ENCODE measurements at regions not wholly inside any gene's neighbourhood (a gene's known extent, or its start where the extent isn't known, plus 50 kb on each side); places are given as distances from the start of the nearest gene placed in this dataset.
A peak's percentile ranks its signal among the peaks of the same experiment; 100 is the strongest.
"Not testable (repeated sequence)": the region's sequence is repeated elsewhere in the genome, so short reads cannot be mapped to it uniquely, and the experiment has no call there.

- no peak for ATAC-seq (ENCODE audit: low read depth)
- H3K27me3 Mint-ChIP-seq, result no peaks in the 10 kb centered on the region
- H3K4me1 Mint-ChIP-seq, result no peaks in the 10 kb centered on the region
- POLR2A ChIA-PET, result no interaction called here
- peaks cover 5% of the 10 kb centered on the region for H3K9me3 Mint-ChIP-seq
- H3K27ac Mint-ChIP-seq, result no peak overlapping the region
- no peak overlapping the region for H3K4me3 Mint-ChIP-seq
- no peak for DNase-seq
- no peaks in the 10 kb centered on the region for H3K36me3 Mint-ChIP-seq
These were observed 972.5 kb downstream of the GBE1 start for GRCh38 chr3:80788914-80789313.

- POLR2A ChIA-PET, result no interaction called here
- ATAC-seq (ENCODE audit: low read depth), result no peak
- Mint-ChIP-seq H3K4me1 (no peaks in the 10 kb centered on the region), H3K27ac (no peak overlapping the region), H3K4me3 (no peak overlapping the region), H3K27me3 (no peaks in the 10 kb centered on the region), H3K9me3 (peaks cover 1% of the 10 kb centered on the region), H3K36me3 (no peaks in the 10 kb centered on the region)
- no peak for DNase-seq
These were observed 975.6 kb downstream of the GBE1 start for GRCh38 chr3:80785875-80786274.

GRCh38 chr3:80785475-80785874 is 976.0 kb downstream of the GBE1 start:
- POLR2A ChIA-PET, result no interaction called here
- Mint-ChIP-seq H3K4me1 (no peaks in the 10 kb centered on the region), H3K27ac (no peak overlapping the region), H3K27me3 (no peaks in the 10 kb centered on the region), H3K36me3 (no peaks in the 10 kb centered on the region), H3K4me3 (no peak overlapping the region), H3K9me3 (peaks cover 1% of the 10 kb centered on the region)
- ATAC-seq (ENCODE audit: low read depth), result no peak
- no peak for DNase-seq

GRCh38 chr3:80771085-80771484 is 990.4 kb downstream of the GBE1 start:
- POLR2A ChIA-PET, result no interaction called here
- ATAC-seq (ENCODE audit: low read depth) (peak; percentile 52), DNase-seq (no peak)
- peak overlapping the region; percentile 34 for H3K27ac Mint-ChIP-seq
- no peaks in the 10 kb centered on the region for H3K27me3 Mint-ChIP-seq
- no peaks in the 10 kb centered on the region for H3K9me3 Mint-ChIP-seq
- H3K4me3 Mint-ChIP-seq, result peak overlapping the region; percentile 13
- no peaks in the 10 kb centered on the region for H3K36me3 Mint-ChIP-seq
- H3K4me1 Mint-ChIP-seq, result no peaks in the 10 kb centered on the region

GRCh38 chr3:80770106-80771074 is 991.1 kb downstream of the GBE1 start:
- peak overlapping the region; percentile 66 for H3K4me3 Mint-ChIP-seq
- no peaks in the 10 kb centered on the region for H3K9me3 Mint-ChIP-seq
- ATAC-seq (ENCODE audit: low read depth) (peak; percentile 47), DNase-seq (no peak)
- no peaks in the 10 kb centered on the region for H3K36me3 Mint-ChIP-seq
- H3K27me3 Mint-ChIP-seq, result no peaks in the 10 kb centered on the region
- no peaks in the 10 kb centered on the region for H3K4me1 Mint-ChIP-seq
- POLR2A ChIA-PET, result no interaction called here
- peak overlapping the region; percentile 38 for H3K27ac Mint-ChIP-seq

GRCh38 chr3:80769683-80770082 is 991.8 kb downstream of the GBE1 start:
- Mint-ChIP-seq H3K4me3 (peak overlapping the region; percentile 16), H3K9me3 (no peaks in the 10 kb centered on the region), H3K27me3 (no peaks in the 10 kb centered on the region), H3K4me1 (no peaks in the 10 kb centered on the region), H3K36me3 (no peaks in the 10 kb centered on the region), H3K27ac (peak overlapping the region; percentile 38)
- ATAC-seq (ENCODE audit: low read depth), result no peak
- POLR2A ChIA-PET, result no interaction called here
- no peak for DNase-seq

- Mint-ChIP-seq H3K9me3 (no peaks in the 10 kb centered on the region), H3K4me3 (no peak overlapping the region), H3K27me3 (no peaks in the 10 kb centered on the region), H3K36me3 (no peaks in the 10 kb centered on the region), H3K27ac (no peak overlapping the region), H3K4me1 (no peaks in the 10 kb centered on the region)
- ATAC-seq (ENCODE audit: low read depth) (no peak), DNase-seq (no peak)
- POLR2A ChIA-PET, result no interaction called here
These were observed 993.8 kb downstream of the GBE1 start for GRCh38 chr3:80767604-80768003.

GRCh38 chr3:80754969-80755368 is 987.2 kb upstream of the ROBO1 start:
- H3K4me3 Mint-ChIP-seq, result no peak overlapping the region
- H3K27ac Mint-ChIP-seq, result no peak overlapping the region
- ATAC-seq (ENCODE audit: low read depth), result no peak
- POLR2A ChIA-PET, result no interaction called here
- H3K27me3 Mint-ChIP-seq, result no peaks in the 10 kb centered on the region
- H3K4me1 Mint-ChIP-seq, result no peaks in the 10 kb centered on the region
- DNase-seq, result no peak
- H3K36me3 Mint-ChIP-seq, result no peaks in the 10 kb centered on the region
- peaks cover 2% of the 10 kb centered on the region for H3K9me3 Mint-ChIP-seq

- H3K4me3 Mint-ChIP-seq, result no peak overlapping the region
- H3K4me1 Mint-ChIP-seq, result no peaks in the 10 kb centered on the region
- peaks cover 2% of the 10 kb centered on the region for H3K9me3 Mint-ChIP-seq
- no peaks in the 10 kb centered on the region for H3K36me3 Mint-ChIP-seq
- DNase-seq (no peak), ATAC-seq (ENCODE audit: low read depth) (no peak)
- no peaks in the 10 kb centered on the region for H3K27me3 Mint-ChIP-seq
- no peak overlapping the region for H3K27ac Mint-ChIP-seq
- POLR2A ChIA-PET, result no interaction called here
These were observed 985.2 kb upstream of the ROBO1 start for GRCh38 chr3:80753021-80753420.

- no peaks in the 10 kb centered on the region for H3K4me1 Mint-ChIP-seq
- no peak for DNase-seq
- POLR2A ChIA-PET, result no interaction called here
- H3K27me3 Mint-ChIP-seq, result no peaks in the 10 kb centered on the region
- no peaks in the 10 kb centered on the region for H3K36me3 Mint-ChIP-seq
- no peak for ATAC-seq (ENCODE audit: low read depth)
- H3K27ac Mint-ChIP-seq, result no peak overlapping the region
- no peak overlapping the region for H3K4me3 Mint-ChIP-seq
- peaks cover 3% of the 10 kb centered on the region for H3K9me3 Mint-ChIP-seq
These were observed 982.8 kb upstream of the ROBO1 start for GRCh38 chr3:80750637-80751036.

GRCh38 chr3:80734920-80735319 is 967.1 kb upstream of the ROBO1 start:
- no peaks in the 10 kb centered on the region for H3K36me3 Mint-ChIP-seq
- POLR2A ChIA-PET, result no interaction called here
- no peak for ATAC-seq (ENCODE audit: low read depth)
- no peak for DNase-seq
- H3K27me3 Mint-ChIP-seq, result no peaks in the 10 kb centered on the region
- H3K27ac Mint-ChIP-seq, result no peak overlapping the region
- peaks cover 3% of the 10 kb centered on the region for H3K9me3 Mint-ChIP-seq
- no peak overlapping the region for H3K4me3 Mint-ChIP-seq
- no peaks in the 10 kb centered on the region for H3K4me1 Mint-ChIP-seq

GRCh38 chr3:80734483-80734882 is 966.7 kb upstream of the ROBO1 start:
- Mint-ChIP-seq H3K27ac (no peak overlapping the region), H3K4me3 (no peak overlapping the region), H3K9me3 (peaks cover 3% of the 10 kb centered on the region), H3K36me3 (no peaks in the 10 kb centered on the region), H3K27me3 (no peaks in the 10 kb centered on the region), H3K4me1 (no peaks in the 10 kb centered on the region)
- ATAC-seq (ENCODE audit: low read depth) (no peak), DNase-seq (no peak)
- POLR2A ChIA-PET, result no interaction called here

GRCh38 chr3:80733522-80734176 is 965.9 kb upstream of the ROBO1 start:
- Mint-ChIP-seq H3K36me3 (no peaks in the 10 kb centered on the region), H3K9me3 (peaks cover 3% of the 10 kb centered on the region), H3K4me3 (no peak overlapping the region), H3K27me3 (no peaks in the 10 kb centered on the region), H3K27ac (no peak overlapping the region), H3K4me1 (no peaks in the 10 kb centered on the region)
- DNase-seq, result no peak
- POLR2A ChIA-PET, result no interaction called here
- ATAC-seq (ENCODE audit: low read depth), result no peak

GRCh38 chr3:80727561-80727960 is 959.8 kb upstream of the ROBO1 start:
- H3K9me3 Mint-ChIP-seq; H3K27me3 Mint-ChIP-seq; H3K36me3 Mint-ChIP-seq; H3K4me1 Mint-ChIP-seq; H3K4me3 Mint-ChIP-seq; H3K27ac Mint-ChIP-seq; ATAC-seq (ENCODE audit: low read depth); DNase-seq; POLR2A ChIA-PET: not testable (repeated sequence)
